H54 (cell line): ENCODE measurements at regions not wholly inside any gene's neighbourhood (a gene's known extent, or its start where the extent isn't known, plus 50 kb on each side); places are given as distances from the start of the nearest gene placed in this dataset.

Experiments
- DNase-seq: peaks from one replicate; pipeline ENCODE4 v3.0.0; 2011; ENCODE audit warnings: low spot score, mixed read lengths; ENCODE audit not compliant: insufficient read length
- FAIRE-seq: peaks from 3 replicates; lab custom pipeline; 2011; peaks lifted over from hg19 to GRCh38; lab: Jason Lieb, UNC
- POLR2A ChIP-seq: IDR thresholded peaks from 2 replicates; pipeline ENCODE4 v1.6.1; 2011; ENCODE audit warnings: low read depth, mild to moderate bottlenecking, low read length

DNA sequence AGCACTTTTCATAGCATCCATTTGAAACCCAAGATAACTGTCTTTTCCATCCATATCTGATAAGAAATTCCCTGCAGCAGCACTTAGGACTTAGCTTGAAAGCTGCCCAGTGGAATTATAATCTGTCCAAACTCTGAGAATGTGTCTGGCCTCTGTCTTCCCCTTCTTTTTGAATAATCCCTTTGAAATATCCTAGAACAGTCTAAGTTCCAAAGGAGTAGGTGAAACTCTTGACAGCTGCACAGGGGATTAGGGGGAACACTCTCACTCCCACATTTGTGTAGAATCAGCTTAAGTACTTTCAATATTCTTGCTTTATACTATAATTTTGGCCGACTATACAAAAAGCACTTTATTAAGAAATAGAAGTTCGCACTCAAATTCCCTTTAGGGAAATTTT, 157.7 kb downstream of the PAPSS1 start:
- DNase-seq: no peak
- FAIRE-seq: no peak
- no peak for TF ChIP-seq POLR2A

DNA sequence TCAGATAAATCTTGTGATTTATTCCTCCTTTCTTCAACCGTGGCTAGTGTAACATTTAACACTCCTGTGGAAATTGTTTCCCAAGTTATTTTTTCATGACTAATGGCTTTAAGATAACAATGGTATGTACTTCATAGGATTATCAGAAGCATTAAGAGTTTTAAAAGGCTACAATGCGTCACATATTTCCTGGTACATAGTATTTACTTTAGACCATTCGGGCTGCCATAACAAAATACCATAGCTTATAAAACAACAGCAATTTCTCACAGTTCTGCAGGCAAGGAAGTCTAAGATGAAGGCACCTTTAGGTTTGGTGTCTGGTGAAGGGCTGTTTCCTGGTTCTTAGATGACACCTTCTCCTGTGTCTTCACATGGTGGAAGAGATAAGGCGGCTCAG, 158.6 kb downstream of the PAPSS1 start:
- FAIRE-seq (no peak), DNase-seq (no peak)
- TF ChIP-seq POLR2A: no peak

DNA sequence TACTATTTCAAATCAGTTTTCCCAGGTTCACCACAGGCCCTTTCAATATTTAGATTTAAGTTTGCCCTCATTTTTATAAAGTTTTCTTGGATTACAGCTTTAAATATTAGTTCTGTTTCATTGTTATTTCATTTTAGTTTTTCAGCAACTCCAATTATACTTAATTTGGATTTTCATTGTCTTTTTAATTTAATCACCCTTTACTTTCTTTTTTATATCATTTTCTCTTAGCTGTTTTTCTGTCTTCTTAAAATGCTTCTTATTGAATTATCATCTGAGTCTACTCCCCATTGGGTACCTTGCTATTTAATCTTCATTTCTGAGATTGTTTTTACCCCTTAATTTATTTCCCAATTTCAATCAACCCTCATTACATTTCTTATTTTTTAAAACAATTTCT, 160.4 kb downstream of the PAPSS1 start:
- DNase-seq (no peak), FAIRE-seq (no peak)
- TF ChIP-seq POLR2A: no peak

DNA sequence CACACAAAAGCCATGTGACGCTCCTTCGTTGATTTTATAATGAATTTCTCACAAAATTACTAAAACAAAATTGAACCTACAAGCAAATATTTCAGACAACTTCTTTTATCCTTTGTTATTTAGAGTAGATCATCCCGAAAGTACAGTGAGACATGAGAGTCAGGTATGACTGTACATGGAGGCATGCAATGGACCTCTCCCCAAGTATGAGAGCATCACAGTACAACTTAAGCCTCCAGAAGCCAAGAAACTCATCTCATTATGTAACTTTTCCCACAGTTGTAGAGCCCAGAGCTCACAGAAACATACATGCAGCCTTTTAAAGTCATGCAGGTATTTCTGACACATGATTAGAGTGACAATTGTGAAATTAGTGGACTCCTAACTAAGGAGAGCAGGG, 167.7 kb downstream of the PAPSS1 start:
- DNase-seq (no peak), FAIRE-seq (no peak)
- no peak for TF ChIP-seq POLR2A

DNA sequence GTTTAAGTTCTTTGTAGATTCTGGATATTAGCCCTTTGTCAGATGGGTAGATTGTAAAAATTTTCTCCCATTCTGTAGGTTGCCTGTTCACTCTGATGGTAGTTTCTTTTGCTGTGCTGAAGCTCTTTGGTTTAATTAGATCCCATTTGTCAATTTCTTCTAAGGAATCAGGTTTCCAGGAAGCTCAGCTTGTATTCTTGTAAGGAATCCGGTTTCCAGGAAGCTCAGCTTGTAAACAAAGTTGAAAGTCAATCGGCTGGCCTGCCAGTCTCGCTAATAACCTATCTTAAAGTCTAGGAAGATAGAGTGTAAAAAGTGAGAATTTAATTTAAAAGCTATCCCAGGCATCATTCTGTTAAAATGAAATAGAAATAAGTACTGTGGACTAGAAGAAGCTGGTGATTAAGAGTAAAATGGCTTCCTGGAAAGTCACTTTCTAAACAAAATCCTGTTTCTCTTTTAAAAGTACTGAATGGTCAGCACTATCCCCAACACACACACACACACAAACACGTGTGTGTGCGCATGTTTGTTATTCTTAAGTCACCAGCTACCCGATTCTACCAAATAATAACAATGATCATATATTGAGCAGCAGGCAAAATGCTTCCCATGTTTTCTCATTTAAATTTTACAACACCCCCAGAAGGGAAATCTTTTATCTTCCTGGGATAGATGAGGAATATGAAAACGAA, 171.7 kb downstream of the PAPSS1 start:
- FAIRE-seq: no peak
- no peak for TF ChIP-seq POLR2A

DNA sequence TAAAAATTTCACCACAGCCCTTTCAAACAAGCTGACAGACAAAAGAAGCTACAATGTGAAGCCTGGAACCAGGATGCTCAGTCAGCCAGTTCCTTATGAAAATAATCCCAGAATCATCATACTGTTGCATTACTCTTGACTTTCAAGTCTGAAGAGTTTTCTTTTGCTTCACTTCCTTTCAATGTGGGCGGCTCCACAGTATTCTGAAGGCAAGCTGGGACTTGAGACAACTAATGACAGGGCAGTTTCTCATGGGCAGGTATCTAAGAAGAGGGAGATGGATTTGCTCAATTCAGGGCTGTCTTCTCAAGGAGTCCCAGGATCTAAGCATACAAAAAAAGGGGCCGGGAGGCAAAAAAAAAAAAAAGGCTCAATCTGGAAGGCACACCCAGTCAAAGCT, 173.4 kb downstream of the PAPSS1 start:
- TF ChIP-seq POLR2A: no peak
- DNase-seq (no peak), FAIRE-seq (no peak)

More for the DNA sequence above, 171.7 kb downstream of the PAPSS1 start:
- DNase-seq: no peak

DNA sequence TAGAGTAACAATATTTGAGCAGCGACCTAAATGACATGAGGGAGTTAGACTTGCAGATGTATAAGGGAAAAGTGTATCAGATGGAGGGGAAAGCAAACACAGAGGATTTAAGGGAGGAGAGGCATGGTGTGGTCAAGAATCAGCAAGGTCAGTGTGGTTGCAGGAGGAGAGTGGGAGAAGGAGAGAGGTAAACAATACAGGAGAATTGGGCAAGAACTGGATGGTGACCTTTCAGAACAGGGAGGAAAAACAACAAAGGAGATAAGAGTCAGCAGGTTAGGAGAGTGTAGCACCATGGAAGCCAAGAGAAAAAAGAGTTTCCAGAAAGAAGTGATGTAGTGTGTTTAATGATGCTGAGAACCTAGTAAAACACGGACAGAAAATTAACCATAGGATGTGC, 178.5 kb downstream of the PAPSS1 start:
- DNase-seq (no peak), FAIRE-seq (no peak)
- TF ChIP-seq POLR2A: no peak

DNA sequence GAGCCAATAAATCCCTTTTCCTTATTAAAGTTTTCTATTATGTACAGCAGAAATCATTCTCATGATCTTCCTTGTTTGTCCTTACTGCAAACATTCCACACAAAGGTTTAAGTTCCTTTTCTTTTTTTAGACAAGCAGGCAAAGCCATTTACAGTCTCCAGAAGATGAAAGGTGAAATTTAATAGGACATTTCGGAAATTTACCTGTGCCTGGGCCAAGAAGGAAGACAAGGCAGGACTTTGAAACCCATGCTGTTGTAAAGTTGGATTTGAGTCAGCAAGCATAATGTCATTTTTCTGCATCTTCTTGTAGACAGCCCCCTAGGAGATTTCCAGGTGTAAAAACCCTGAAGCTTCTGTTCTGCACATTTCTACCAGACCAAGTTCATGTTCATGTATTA, 188.1 kb downstream of the PAPSS1 start:
- TF ChIP-seq POLR2A: no peak
- FAIRE-seq (no peak), DNase-seq (no peak)

DNA sequence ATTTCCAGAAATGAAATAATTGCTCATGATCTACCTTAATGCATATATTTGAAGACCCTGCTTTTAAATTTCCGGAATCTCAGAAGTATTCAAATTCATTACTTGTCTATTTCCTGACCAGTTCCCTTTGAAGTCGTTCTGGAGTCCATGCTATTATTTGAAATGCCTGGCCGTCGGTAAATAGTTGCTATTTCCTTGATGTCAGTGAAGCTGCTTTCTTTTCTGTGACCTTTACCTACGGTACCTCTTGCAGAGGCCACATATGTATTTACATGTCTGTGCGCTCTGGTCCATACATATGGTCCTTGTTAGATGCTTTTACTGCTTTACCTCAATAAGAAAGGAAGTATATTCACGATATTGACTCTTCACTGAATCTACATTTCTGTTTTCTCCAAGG, 199.7 kb downstream of the PAPSS1 start:
- FAIRE-seq (no peak), DNase-seq (no peak)
- no peak for TF ChIP-seq POLR2A

DNA sequence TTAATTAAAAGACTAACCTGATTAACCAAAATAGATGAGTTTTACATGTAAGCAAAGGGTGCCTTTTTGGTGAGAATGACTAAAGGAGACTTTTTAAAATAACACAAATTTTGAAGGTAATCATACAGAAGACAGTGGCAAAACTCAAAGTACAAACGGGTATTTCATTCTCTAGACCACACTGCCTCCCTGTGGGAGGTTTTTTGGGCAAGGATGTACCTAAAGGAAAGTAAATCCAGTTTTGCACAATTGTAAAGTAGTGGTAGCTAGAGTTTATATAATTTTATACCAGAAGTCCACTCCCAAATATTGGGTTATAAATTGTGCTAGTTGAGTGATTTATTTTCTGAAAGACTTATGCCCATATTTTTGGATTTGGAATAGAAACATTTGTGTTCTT, 201.0 kb downstream of the PAPSS1 start:
- no peak for TF ChIP-seq POLR2A
- DNase-seq: no peak
- no peak for FAIRE-seq

DNA sequence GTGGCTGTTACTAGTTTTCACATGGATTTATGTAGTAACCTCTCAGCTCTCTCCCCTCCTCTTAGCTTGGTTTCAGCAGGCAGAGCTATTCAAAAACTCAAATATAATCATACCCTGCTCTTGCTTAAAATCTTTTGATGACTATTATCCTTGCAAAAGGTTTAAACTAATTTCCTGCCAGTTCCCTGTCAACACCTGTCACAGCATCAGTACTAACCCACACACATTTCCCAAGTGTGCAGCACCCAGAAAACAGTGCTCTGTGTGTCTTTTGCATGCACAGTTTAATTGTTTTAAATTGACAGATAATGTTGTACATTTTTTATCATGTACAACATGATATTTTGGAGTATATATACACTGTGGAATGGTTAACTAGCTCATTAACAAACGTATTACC, 202.0 kb downstream of the PAPSS1 start:
- no peak for DNase-seq
- FAIRE-seq: no peak
- no peak for TF ChIP-seq POLR2A

DNA sequence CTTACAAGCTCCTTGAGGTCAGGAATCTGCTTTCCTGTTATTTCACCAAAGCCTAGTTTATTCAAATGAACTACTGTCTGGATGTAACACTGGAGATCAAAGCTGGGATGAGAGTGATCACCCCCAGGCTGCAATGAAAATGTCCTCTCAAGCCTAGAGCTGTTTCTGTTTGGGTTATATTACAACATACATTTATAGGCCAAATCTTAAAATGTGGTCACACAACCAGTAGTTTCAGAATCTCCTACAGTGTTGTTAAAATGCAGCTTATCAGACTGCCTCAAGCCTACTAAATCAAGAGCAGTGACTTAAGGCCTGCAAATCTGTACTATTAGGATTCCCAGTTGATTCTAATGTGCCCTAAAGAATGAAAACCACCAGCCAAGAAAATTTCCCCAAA, 207.5 kb downstream of the PAPSS1 start:
- no peak for TF ChIP-seq POLR2A
- FAIRE-seq (no peak), DNase-seq (no peak)

DNA sequence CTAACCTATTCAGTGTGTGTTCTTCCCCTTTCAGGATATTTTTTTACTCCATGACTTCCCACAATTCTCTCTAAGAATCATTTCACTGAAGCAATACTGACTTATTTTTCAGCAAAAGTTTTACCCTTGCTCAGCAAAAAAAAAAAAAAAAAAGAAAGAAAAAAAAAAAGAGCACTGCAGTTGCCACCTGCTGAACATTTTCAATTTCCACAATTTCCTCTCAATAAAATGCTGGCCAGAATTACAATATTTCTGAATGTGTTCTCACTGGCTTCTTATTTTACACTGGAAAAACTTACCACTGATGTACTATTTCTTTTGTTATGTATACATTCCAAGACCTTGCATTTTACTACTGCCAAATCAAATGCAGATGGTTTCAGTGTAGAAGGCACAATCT, 210.4 kb downstream of the PAPSS1 start:
- DNase-seq: no peak
- FAIRE-seq: no peak
- TF ChIP-seq POLR2A: no peak

DNA sequence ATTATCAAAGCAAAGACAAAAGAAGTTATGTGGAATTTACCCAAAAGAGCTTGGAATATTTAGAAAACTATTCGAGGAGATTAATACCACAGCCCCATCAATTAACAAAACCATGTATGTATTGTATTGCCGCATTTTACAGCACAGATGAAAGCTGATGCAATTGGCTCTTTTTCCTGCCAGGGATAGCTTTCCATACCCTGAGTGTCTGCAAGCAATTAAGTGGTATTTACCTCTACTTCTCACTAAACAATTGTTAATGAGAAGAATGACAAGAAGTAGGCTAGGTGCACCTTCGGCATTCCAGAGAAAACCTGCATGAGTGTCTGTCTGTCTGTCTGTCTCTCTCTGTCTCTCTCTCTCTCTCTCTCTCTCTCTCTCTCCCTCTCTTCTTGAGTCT, 219.5 kb downstream of the PAPSS1 start:
- no peak for TF ChIP-seq POLR2A
- FAIRE-seq: no peak

DNA sequence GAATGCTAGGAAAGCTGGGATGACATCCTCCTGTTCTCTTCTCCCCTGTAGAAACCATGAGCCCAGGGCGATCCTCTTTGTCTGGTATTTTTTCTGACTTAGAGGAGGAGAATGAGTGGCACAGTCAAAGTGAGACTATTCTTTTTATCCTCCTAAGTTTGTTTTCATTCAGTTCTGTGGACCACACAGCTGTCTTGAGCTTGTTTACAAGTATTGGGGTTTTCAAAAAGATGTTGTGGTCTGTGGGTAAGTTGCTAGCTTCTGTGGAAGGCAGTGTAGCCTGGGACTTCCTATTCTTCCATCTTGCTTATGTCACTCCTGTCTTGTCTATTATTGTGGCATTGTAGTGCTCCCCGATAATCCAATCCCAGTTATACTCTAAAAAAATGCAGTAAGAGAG, 223.0 kb downstream of the PAPSS1 start:
- no peak for FAIRE-seq
- DNase-seq: no peak
- TF ChIP-seq POLR2A: no peak

More for the DNA sequence above, 219.5 kb downstream of the PAPSS1 start:
- DNase-seq: no peak
